WTC11 (cell line): ENCODE measurements at regions not wholly inside any gene's neighbourhood (a gene's known extent, or its start where the extent isn't known, plus 50 kb on each side); places are given as distances from the start of the nearest gene placed in this dataset.

ENCODE experiments used
- ATF1 ChIP-seq: sonication (generic); formaldehyde crosslinking; IDR thresholded peaks from 2 replicates; pipeline ENCODE4 v1.8.1; 2023; ENCODE audit warnings: mild to moderate bottlenecking, moderate library complexity, missing genetic modification reagents
- ATF2 ChIP-seq: sonication (generic); formaldehyde crosslinking; IDR thresholded peaks from 2 replicates; pipeline ENCODE4 v1.8.1; 2022; ENCODE audit warnings: low read depth, missing genetic modification reagents, borderline replicate concordance
- CBFB ChIP-seq: sonication (generic); formaldehyde crosslinking; IDR thresholded peaks from 2 replicates; pipeline ENCODE4 v1.8.1; 2022; ENCODE audit warnings: mild to moderate bottlenecking, low read depth, missing genetic modification reagents
- CTCF ChIP-seq: fragments of 200-600 bp; IDR thresholded peaks from 2 replicates; pipeline ENCODE4 v1.8.0; 2022; ENCODE audit warnings: antibody characterized with exemption
- IRF1 ChIP-seq: sonication (generic); formaldehyde crosslinking; IDR thresholded peaks from 2 replicates; pipeline ENCODE4 v1.8.0; 2023; ENCODE audit warnings: missing genetic modification reagents
- NFE2L1 ChIP-seq: sonication (generic); formaldehyde crosslinking; IDR thresholded peaks from 2 replicates; pipeline ENCODE4 v1.8.1; 2023; ENCODE audit warnings: missing genetic modification reagents
- TEAD4 ChIP-seq: sonication (generic); formaldehyde crosslinking; IDR thresholded peaks from 2 replicates; pipeline ENCODE4 v1.8.0; 2022; ENCODE audit warnings: mild to moderate bottlenecking, missing genetic modification reagents
- ZNF121 ChIP-seq: sonication (generic); formaldehyde crosslinking; IDR thresholded peaks from 2 replicates; pipeline ENCODE4 v1.8.0; 2023; ENCODE audit warnings: missing genetic modification reagents
- ZNF317 ChIP-seq: sonication (generic); formaldehyde crosslinking; IDR thresholded peaks from 2 replicates; pipeline ENCODE4 v1.8.1; 2023; ENCODE audit warnings: low read depth, mild to moderate bottlenecking, moderate library complexity, missing genetic modification reagents, borderline replicate concordance
- ZNF512 ChIP-seq: sonication (generic); formaldehyde crosslinking; IDR thresholded peaks from 2 replicates; pipeline ENCODE4 v1.8.1; 2022; ENCODE audit warnings: missing genetic modification reagents, borderline replicate concordance
- TF ChIP-seq, protein P1 (sequence below): sonication (generic); formaldehyde crosslinking; IDR thresholded peaks from 2 replicates; pipeline ENCODE4 v1.8.0; 2022; ENCODE audit warnings: mild to moderate bottlenecking, missing genetic modification reagents

- TF ChIP-seq CTCF (no peak), ATF1 (CRISPR knock-in tag) (no peak), TEAD4 (CRISPR knock-in tag) (no peak), IRF1 (CRISPR knock-in tag) (no peak), ATF2 (CRISPR knock-in tag) (no peak), ZNF317 (CRISPR knock-in tag) (no peak), CBFB (CRISPR knock-in tag) (no peak), NFE2L1 (CRISPR knock-in tag) (no peak), ZNF121 (CRISPR knock-in tag) (no peak), ZNF512 (CRISPR knock-in tag) (no peak)
- TF ChIP-seq, protein P1, sequence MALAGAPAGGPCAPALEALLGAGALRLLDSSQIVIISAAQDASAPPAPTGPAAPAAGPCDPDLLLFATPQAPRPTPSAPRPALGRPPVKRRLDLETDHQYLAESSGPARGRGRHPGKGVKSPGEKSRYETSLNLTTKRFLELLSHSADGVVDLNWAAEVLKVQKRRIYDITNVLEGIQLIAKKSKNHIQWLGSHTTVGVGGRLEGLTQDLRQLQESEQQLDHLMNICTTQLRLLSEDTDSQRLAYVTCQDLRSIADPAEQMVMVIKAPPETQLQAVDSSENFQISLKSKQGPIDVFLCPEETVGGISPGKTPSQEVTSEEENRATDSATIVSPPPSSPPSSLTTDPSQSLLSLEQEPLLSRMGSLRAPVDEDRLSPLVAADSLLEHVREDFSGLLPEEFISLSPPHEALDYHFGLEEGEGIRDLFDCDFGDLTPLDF (CRISPR knock-in tag) = no peak
These were observed 1709.4 kb downstream of the ARAP2 start for GRCh38 chr4:34534916-34535315.
